ENCODE measurements at regions not wholly inside any gene's neighbourhood (a gene's known extent, or its start where the extent isn't known, plus 50 kb on each side); places are given as distances from the start of the nearest gene placed in this dataset.

DNA sequence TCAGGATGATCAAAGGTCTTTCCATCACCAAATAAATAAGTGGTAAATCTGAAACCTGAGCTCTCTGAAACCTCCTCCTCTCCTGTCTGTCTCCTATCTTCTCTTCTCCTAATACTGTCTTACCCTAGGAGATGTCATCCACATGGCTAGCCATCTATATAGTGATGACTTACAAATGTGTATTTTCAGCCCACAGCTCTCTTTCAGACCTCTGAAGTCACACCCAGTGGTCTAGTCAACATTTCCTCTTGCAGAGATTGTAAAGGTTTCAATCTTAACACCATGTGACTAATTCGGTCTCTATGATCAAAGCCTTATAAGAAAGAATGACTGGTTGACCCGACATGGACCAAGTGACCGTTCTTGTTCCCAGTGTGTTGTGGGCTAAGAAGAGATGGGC is 63.1 kb upstream of the DPT start:
- Histone ChIP-seq H3K36me3 (no peaks in the 10 kb centered on the region), H3K27me3 (ENCODE audit: insufficient read depth, low read depth, severe bottlenecking) (no peaks in the 10 kb centered on the region), H3K9me3 (ENCODE audit: severe bottlenecking) (no peaks in the 10 kb centered on the region), H3K4me3 (ENCODE audit: low read depth, low read length) (no peak overlapping the region), H3K27ac (no peak overlapping the region)
- no peak for DNase-seq
- TF ChIP-seq, protein P1, sequence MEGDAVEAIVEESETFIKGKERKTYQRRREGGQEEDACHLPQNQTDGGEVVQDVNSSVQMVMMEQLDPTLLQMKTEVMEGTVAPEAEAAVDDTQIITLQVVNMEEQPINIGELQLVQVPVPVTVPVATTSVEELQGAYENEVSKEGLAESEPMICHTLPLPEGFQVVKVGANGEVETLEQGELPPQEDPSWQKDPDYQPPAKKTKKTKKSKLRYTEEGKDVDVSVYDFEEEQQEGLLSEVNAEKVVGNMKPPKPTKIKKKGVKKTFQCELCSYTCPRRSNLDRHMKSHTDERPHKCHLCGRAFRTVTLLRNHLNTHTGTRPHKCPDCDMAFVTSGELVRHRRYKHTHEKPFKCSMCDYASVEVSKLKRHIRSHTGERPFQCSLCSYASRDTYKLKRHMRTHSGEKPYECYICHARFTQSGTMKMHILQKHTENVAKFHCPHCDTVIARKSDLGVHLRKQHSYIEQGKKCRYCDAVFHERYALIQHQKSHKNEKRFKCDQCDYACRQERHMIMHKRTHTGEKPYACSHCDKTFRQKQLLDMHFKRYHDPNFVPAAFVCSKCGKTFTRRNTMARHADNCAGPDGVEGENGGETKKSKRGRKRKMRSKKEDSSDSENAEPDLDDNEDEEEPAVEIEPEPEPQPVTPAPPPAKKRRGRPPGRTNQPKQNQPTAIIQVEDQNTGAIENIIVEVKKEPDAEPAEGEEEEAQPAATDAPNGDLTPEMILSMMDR (IDR thresholded peaks at IDR 0.05; ENCODE audit: low read depth, low read length) = no peak

DNA sequence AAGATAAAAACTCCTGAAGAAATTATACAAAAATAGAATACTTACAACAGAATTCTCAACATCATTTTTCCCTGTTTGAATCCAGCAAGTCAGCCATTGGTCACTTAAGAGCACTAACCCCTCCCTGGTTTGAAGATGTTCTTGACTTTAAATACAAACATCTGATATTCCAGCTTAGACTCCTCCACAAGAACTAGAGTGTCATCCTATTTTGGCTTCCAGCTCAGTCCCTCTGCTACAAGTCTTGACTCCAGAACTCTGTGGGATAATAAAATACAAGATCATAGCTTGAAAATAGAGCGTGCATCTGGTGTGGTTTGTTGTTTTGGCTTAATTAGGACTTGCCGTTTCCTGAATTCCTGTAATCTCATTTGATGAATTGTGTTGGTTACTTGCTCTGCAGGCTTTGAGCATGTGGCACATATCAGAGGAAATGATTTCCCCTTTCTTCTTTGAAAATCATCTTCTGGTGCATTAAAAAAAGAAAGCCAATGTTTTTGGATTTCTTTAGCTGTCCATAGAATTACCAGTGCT is 63.7 kb upstream of the DPT start:
- DNase-seq = no peak
- no peak overlapping the region for H3K4me3 ChIP-seq (ENCODE audit: low read depth, low read length)
- H3K27ac ChIP-seq = no peak overlapping the region
- H3K36me3 ChIP-seq = no peaks in the 10 kb centered on the region
- no peaks in the 10 kb centered on the region for H3K27me3 ChIP-seq (ENCODE audit: insufficient read depth, low read depth, severe bottlenecking)
- H3K9me3 ChIP-seq (ENCODE audit: severe bottlenecking) = no peaks in the 10 kb centered on the region
- TF ChIP-seq, protein P1 (IDR thresholded peaks at IDR 0.05; ENCODE audit: low read depth, low read length) = no peak

DNA sequence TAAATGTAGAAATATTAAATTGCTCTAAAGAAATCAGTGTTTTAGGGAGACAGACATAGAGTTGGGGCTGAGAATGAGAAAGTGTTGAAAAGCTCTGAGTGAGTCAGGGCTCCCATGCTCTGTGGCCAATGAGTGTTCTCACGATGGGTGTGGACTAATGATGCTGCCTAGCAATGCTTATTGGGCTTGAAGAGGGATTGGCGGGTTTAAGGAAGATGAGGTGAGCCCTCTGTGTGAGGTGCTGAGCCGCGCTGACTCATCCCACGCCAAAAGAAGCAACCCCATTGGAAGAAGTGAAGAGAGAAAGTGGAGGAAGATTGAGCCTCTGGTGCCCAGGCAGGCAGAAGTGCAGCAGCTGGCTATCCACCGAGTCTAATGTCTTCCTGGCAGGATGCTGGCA is 65.1 kb upstream of the DPT start:
- Histone ChIP-seq H3K4me3 (ENCODE audit: low read depth, low read length) (no peak overlapping the region), H3K27ac (no peak overlapping the region), H3K9me3 (ENCODE audit: severe bottlenecking) (no peaks in the 10 kb centered on the region), H3K27me3 (ENCODE audit: insufficient read depth, low read depth, severe bottlenecking) (no peaks in the 10 kb centered on the region), H3K36me3 (no peaks in the 10 kb centered on the region)
- TF ChIP-seq, protein P1 (IDR thresholded peaks at IDR 0.05; ENCODE audit: low read depth, low read length) = no peak
- no peak for DNase-seq

DNA sequence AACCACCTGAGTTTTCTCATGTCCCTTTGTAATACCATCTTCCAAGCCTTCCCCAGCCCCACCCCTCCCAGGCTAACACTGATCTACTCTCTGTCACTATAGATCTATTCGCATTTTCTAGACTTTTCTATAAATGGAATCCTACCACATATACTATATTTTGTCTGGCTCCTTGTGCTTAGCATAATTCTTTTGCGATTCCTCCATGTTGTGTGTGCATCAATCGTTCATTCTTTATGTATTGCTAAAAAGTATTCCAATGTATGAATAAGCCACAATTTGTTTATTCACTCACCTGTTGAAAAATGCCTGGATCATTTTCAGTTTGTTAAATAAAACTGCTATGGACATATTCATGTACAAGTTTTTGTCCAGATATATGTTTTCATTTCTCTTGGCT is 66.7 kb upstream of the DPT start:
- no peak overlapping the region for H3K4me3 ChIP-seq (ENCODE audit: low read depth, low read length)
- no peaks in the 10 kb centered on the region for H3K36me3 ChIP-seq
- TF ChIP-seq, protein P1 (IDR thresholded peaks at IDR 0.05; ENCODE audit: low read depth, low read length) = no peak
- H3K27me3 ChIP-seq (ENCODE audit: insufficient read depth, low read depth, severe bottlenecking) = no peaks in the 10 kb centered on the region
- no peak for DNase-seq
- no peaks in the 10 kb centered on the region for H3K9me3 ChIP-seq (ENCODE audit: severe bottlenecking)
- H3K27ac ChIP-seq = no peak overlapping the region

DNA sequence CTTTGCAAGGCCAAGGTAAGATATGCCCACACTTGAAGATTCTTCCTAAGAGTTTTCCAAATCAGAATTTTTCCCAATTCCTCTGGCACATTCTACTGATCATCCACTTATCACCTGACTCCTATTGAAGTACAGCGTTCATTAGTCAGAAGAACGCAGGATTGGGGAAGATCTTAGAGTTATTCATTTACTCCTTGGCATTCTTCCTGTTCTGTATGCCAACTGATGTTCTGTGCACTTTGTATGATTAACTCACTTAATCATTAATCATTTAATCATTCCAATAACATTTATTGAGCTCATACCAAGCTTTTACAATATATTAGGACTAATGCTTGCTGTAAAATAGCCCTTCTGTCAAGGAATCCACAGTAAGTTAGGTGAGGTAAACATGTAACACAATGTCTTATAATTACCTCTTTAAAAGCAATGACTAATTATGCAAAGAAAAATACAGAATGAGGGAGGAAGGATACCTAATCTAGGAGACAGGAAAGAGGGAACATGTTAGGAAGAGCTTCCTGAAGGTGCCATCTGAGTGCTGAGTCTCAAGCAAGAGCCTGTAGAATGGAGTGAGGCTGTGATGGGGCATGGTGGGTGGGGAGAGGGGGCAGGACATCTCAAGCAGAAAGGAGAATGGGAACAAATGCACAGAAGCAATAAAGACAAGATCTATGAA is 71.1 kb upstream of the DPT start:
- Histone ChIP-seq H3K27ac (no peak overlapping the region), H3K27me3 (ENCODE audit: insufficient read depth, low read depth, severe bottlenecking) (no peaks in the 10 kb centered on the region), H3K9me3 (ENCODE audit: severe bottlenecking) (no peaks in the 10 kb centered on the region), H3K4me3 (ENCODE audit: low read depth, low read length) (no peak overlapping the region), H3K36me3 (no peaks in the 10 kb centered on the region)
- TF ChIP-seq, protein P1 (IDR thresholded peaks at IDR 0.05; ENCODE audit: low read depth, low read length) = no peak
- DNase-seq = no peak
